ENCODE measurements at regions not wholly inside any gene's neighbourhood (a gene's known extent, or its start where the extent isn't known, plus 50 kb on each side); places are given as distances from the start of the nearest gene placed in this dataset.

- TF ChIP-seq CTCF (conservative IDR thresholded peaks at IDR 0.05; ENCODE audit: low read depth, low read length) (no peak), POLR2A (IDR thresholded peaks at IDR 0.05; ENCODE audit: low read depth, low read length) (no peak), MAZ (IDR thresholded peaks at IDR 0.05; ENCODE audit: borderline replicate concordance, low read depth, low read length) (no peak), FOS (IDR thresholded peaks at IDR 0.05; ENCODE audit: low read depth, low read length) (no peak), SMC3 (IDR thresholded peaks at IDR 0.05; ENCODE audit: low read depth, low read length) (no peak), NFE2L2 (IDR thresholded peaks at IDR 0.05; ENCODE audit: low read depth, low read length) (no peak), MXI1 (IDR thresholded peaks at IDR 0.05; ENCODE audit: borderline replicate concordance, low read depth, low read length) (no peak), RAD21 (IDR thresholded peaks at IDR 0.05; ENCODE audit: low read length) (no peak), CHD1 (IDR thresholded peaks at IDR 0.05; ENCODE audit: low read depth, low read length) (no peak)
Observed at GRCh38 chr6:3607171-3607570, 144.3 kb downstream of the PXDC1 start.
